ENCODE measurements at regions not wholly inside any gene's neighbourhood (a gene's known extent, or its start where the extent isn't known, plus 50 kb on each side); places are given as distances from the start of the nearest gene placed in this dataset.

DNA sequence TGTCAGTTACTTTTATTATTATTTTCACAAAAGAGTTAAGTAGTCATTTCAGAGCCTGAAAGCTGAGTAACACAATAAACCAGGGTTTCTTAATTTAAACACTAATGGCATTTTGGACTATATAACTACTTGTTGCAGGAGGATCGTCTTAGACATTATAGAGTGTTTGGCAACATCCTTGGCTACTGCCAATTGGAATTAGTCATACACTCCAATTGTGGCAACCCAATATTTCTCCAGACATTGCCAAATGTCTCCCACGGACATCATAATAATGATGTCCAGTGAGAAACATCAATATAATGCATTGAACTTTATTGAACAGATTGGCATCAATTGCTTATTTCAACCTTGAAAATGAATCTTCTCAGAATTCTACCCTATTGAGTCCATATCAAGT is 441.9 kb upstream of the ADGRL4 start:
- Mint-ChIP-seq H3K9me3 (peaks cover 6% of the 10 kb centered on the region), H3K27me3 (ENCODE audit: low read depth) (no peaks in the 10 kb centered on the region), H3K4me1 (no peaks in the 10 kb centered on the region), H3K4me3 (no peak overlapping the region), H3K36me3 (ENCODE audit: low read depth) (no peaks in the 10 kb centered on the region), H3K27ac (ENCODE audit: unreplicated experiment) (no peak overlapping the region)
- DNase-seq (ENCODE audit: low read depth, low spot score): no peak
- no peak for TF ChIP-seq CTCF (conservative IDR thresholded peaks at IDR 0.05)

- Mint-ChIP-seq H3K27me3 (ENCODE audit: low read depth) (no peaks in the 10 kb centered on the region), H3K4me3 (no peak overlapping the region), H3K36me3 (ENCODE audit: low read depth) (no peaks in the 10 kb centered on the region), H3K4me1 (no peaks in the 10 kb centered on the region), H3K27ac (ENCODE audit: unreplicated experiment) (no peak overlapping the region), H3K9me3 (peaks cover 6% of the 10 kb centered on the region)
- no peak for DNase-seq (ENCODE audit: low read depth, low spot score)
- no peak for TF ChIP-seq CTCF (conservative IDR thresholded peaks at IDR 0.05)
Measured at GRCh38 chr1:79441238-79441637, 434.7 kb upstream of the ADGRL4 start.

DNA sequence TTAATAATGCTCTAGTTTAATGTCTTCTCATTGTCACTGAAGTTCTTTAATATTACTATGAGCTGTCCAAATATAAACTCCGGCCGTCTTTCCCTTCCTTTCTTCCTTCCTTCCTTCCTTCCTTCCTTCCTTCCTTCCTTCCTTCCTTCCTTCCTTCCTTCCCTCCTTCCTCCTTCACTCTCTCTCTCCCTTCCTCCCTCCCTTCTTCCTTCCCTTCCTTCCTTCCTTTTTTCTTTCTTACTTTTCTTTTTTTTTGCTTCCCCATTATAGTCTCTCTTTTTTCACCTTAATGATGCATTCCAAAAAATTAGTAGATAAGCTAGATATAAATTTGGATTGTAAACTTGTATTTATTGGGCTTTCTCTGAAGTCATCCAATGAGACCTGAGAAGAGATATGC is 431.0 kb upstream of the ADGRL4 start:
- no peak for DNase-seq (ENCODE audit: low read depth, low spot score)
- Mint-ChIP-seq H3K27me3 (ENCODE audit: low read depth) (no peaks in the 10 kb centered on the region), H3K36me3 (ENCODE audit: low read depth) (no peaks in the 10 kb centered on the region), H3K4me3 (no peak overlapping the region), H3K9me3 (no peaks in the 10 kb centered on the region), H3K27ac (ENCODE audit: unreplicated experiment) (no peak overlapping the region), H3K4me1 (no peaks in the 10 kb centered on the region)
- no peak for TF ChIP-seq CTCF (conservative IDR thresholded peaks at IDR 0.05)

GRCh38 chr1:79431340-79431739 is 424.8 kb upstream of the ADGRL4 start:
- no peaks in the 10 kb centered on the region for H3K27me3 Mint-ChIP-seq (ENCODE audit: low read depth)
- peaks cover 5% of the 10 kb centered on the region for H3K4me1 Mint-ChIP-seq
- DNase-seq (ENCODE audit: low read depth, low spot score): no peak
- H3K27ac Mint-ChIP-seq (ENCODE audit: unreplicated experiment): no peak overlapping the region
- no peak overlapping the region for H3K4me3 Mint-ChIP-seq
- H3K9me3 Mint-ChIP-seq: peaks cover 2% of the 10 kb centered on the region
- no peak for TF ChIP-seq CTCF (conservative IDR thresholded peaks at IDR 0.05)
- no peaks in the 10 kb centered on the region for H3K36me3 Mint-ChIP-seq (ENCODE audit: low read depth)

GRCh38 chr1:79430437-79430836 is 423.9 kb upstream of the ADGRL4 start:
- H3K27me3 Mint-ChIP-seq (ENCODE audit: low read depth): no peaks in the 10 kb centered on the region
- no peaks in the 10 kb centered on the region for H3K36me3 Mint-ChIP-seq (ENCODE audit: low read depth)
- peaks cover 5% of the 10 kb centered on the region for H3K4me1 Mint-ChIP-seq
- DNase-seq (ENCODE audit: low read depth, low spot score): no peak
- peaks cover 2% of the 10 kb centered on the region for H3K9me3 Mint-ChIP-seq
- no peak overlapping the region for H3K27ac Mint-ChIP-seq (ENCODE audit: unreplicated experiment)
- no peak overlapping the region for H3K4me3 Mint-ChIP-seq
- TF ChIP-seq CTCF (conservative IDR thresholded peaks at IDR 0.05): no peak

GRCh38 chr1:79422726-79423125 is 416.2 kb upstream of the ADGRL4 start:
- no peak for TF ChIP-seq CTCF (conservative IDR thresholded peaks at IDR 0.05)
- Mint-ChIP-seq H3K4me1 (no peaks in the 10 kb centered on the region), H3K27me3 (ENCODE audit: low read depth) (no peaks in the 10 kb centered on the region), H3K36me3 (ENCODE audit: low read depth) (no peaks in the 10 kb centered on the region), H3K27ac (ENCODE audit: unreplicated experiment) (no peak overlapping the region), H3K9me3 (no peaks in the 10 kb centered on the region), H3K4me3 (no peak overlapping the region)
- DNase-seq (ENCODE audit: low read depth, low spot score): no peak
